Loucy (cell line): ENCODE measurements at regions not wholly inside any gene's neighbourhood (a gene's known extent, or its start where the extent isn't known, plus 50 kb on each side); places are given as distances from the start of the nearest gene placed in this dataset.

Source experiments
- H2AFZ ChIP-seq: fragments of 200-600 bp; sonication (generic); 2 replicates; pipeline ENCODE4 v1.6.0; 2016; ENCODE audit warnings: antibody characterized with exemption, mild to moderate bottlenecking, low read length, moderate library complexity
- H3F3A ChIP-seq: fragments of 200-600 bp; 2 replicates; pipeline ENCODE4 v1.6.0; 2016; ENCODE audit warnings: antibody characterized with exemption, low read depth, mild to moderate bottlenecking
- H3K27me3 ChIP-seq: fragments of 200-600 bp; sonication (generic); 2 replicates; pipeline ENCODE4 v1.6.1; 2014; ENCODE audit warnings: low read length, mild to moderate bottlenecking; ENCODE audit not compliant: insufficient read depth, poor library complexity, severe bottlenecking
- H3K36me3 ChIP-seq: fragments of 200-600 bp; sonication (generic); 2 replicates; pipeline ENCODE4 v1.6.1; 2016; ENCODE audit warnings: low read length; ENCODE audit not compliant: insufficient read depth
- H3K4me1 ChIP-seq: fragments of 200-600 bp; sonication (generic); 2 replicates; pipeline ENCODE4 v1.5.1; 2014; ENCODE audit warnings: low read length, mild to moderate bottlenecking; ENCODE audit not compliant: insufficient read depth, poor library complexity, severe bottlenecking
- H3K4me2 ChIP-seq: fragments of 200-600 bp; sonication (generic); 2 replicates; pipeline ENCODE4 v1.6.0; 2014; ENCODE audit warnings: antibody characterized with exemption, low read length, low read depth, mild to moderate bottlenecking; ENCODE audit not compliant: poor library complexity, severe bottlenecking
- H3K4me3 ChIP-seq: fragments of 200-600 bp; sonication (generic); 2 replicates; pipeline ENCODE4 v1.5.1; 2014; ENCODE audit warnings: low read length, mild to moderate bottlenecking, mixed read lengths; ENCODE audit not compliant: poor library complexity, severe bottlenecking
- H3K79me2 ChIP-seq: fragments of 200-600 bp; sonication (generic); 2 replicates; pipeline ENCODE4 v1.6.1; 2014; ENCODE audit warnings: low read length; ENCODE audit not compliant: insufficient read depth
- H3K9ac ChIP-seq: fragments of 200-600 bp; sonication (generic); 2 replicates; pipeline ENCODE4 v1.6.0; 2014; ENCODE audit warnings: mild to moderate bottlenecking, low read depth, low read length, moderate library complexity; ENCODE audit not compliant: poor library complexity, severe bottlenecking
- H3K9me2 ChIP-seq: fragments of 200-600 bp; sonication (generic); replicated peaks from 2 replicates; pipeline ENCODE4 v1.6.1; 2016; ENCODE audit warnings: low read depth, low read length, mixed read lengths
- H3K9me3 ChIP-seq: fragments of 200-600 bp; sonication (generic); 2 replicates; pipeline ENCODE4 v1.6.1; 2014; ENCODE audit warnings: mild to moderate bottlenecking, antibody characterized with exemption, low read length, low read depth; ENCODE audit not compliant: insufficient read depth
- H4K20me1 ChIP-seq: fragments of 200-600 bp; sonication (generic); 2 replicates; pipeline ENCODE4 v1.6.0; 2014; ENCODE audit warnings: antibody characterized with exemption, low read length, mild to moderate bottlenecking; ENCODE audit not compliant: insufficient read depth, poor library complexity, severe bottlenecking
- EZH2phosphoT487 ChIP-seq: fragments of 200-600 bp; IDR thresholded peaks from 2 replicates; pipeline ENCODE4 v1.6.1; 2018; ENCODE audit warnings: antibody characterized with exemption, mild to moderate bottlenecking, moderate library complexity, borderline replicate concordance
- TF ChIP-seq, protein P1 (sequence below): fragments of 200-600 bp; sonication (generic); conservative IDR thresholded peaks from 2 replicates; pipeline ENCODE4 v1.5.1; 2014; ENCODE audit warnings: mild to moderate bottlenecking, antibody characterized with exemption, low read length

DNA sequence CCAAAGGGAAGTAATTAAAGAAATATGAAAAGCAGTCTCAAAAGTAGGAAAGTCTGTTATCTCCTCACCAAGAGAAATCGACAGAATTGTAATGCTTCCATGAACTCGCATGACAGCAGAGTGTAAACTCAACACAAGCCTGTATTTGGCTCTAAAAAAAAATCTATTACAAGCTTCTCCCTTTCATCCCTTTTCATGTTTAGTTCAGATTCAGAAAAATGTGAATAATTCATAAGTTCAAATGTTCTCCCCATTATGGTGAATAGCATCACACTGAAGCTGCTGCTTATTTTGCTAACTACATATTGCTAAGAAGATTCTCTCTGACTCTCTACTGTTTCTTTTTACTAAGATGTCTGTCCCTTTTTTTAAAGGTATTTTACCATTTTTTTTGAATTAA lies 910.3 kb upstream of the MBL2 start:
- no peak overlapping the region for H3K9ac ChIP-seq
- H3K4me2 ChIP-seq, result no peak overlapping the region
- no peaks in the 10 kb centered on the region for H3K9me3 ChIP-seq
- H3K36me3 ChIP-seq, result no peaks in the 10 kb centered on the region
- H3K9me2 ChIP-seq, result no peaks in the 10 kb centered on the region
- no peaks in the 10 kb centered on the region for H3F3A ChIP-seq
- H3K27me3 ChIP-seq, result no peaks in the 10 kb centered on the region
- H3K4me3 ChIP-seq, result no peak overlapping the region
- TF ChIP-seq, protein P1, sequence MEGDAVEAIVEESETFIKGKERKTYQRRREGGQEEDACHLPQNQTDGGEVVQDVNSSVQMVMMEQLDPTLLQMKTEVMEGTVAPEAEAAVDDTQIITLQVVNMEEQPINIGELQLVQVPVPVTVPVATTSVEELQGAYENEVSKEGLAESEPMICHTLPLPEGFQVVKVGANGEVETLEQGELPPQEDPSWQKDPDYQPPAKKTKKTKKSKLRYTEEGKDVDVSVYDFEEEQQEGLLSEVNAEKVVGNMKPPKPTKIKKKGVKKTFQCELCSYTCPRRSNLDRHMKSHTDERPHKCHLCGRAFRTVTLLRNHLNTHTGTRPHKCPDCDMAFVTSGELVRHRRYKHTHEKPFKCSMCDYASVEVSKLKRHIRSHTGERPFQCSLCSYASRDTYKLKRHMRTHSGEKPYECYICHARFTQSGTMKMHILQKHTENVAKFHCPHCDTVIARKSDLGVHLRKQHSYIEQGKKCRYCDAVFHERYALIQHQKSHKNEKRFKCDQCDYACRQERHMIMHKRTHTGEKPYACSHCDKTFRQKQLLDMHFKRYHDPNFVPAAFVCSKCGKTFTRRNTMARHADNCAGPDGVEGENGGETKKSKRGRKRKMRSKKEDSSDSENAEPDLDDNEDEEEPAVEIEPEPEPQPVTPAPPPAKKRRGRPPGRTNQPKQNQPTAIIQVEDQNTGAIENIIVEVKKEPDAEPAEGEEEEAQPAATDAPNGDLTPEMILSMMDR, result no peak
- TF ChIP-seq EZH2phosphoT487, result no peak
- no peak overlapping the region for H2AFZ ChIP-seq
- H4K20me1 ChIP-seq, result no peaks in the 10 kb centered on the region
- no peaks in the 10 kb centered on the region for H3K4me1 ChIP-seq
- H3K79me2 ChIP-seq, result no peaks in the 10 kb centered on the region

DNA sequence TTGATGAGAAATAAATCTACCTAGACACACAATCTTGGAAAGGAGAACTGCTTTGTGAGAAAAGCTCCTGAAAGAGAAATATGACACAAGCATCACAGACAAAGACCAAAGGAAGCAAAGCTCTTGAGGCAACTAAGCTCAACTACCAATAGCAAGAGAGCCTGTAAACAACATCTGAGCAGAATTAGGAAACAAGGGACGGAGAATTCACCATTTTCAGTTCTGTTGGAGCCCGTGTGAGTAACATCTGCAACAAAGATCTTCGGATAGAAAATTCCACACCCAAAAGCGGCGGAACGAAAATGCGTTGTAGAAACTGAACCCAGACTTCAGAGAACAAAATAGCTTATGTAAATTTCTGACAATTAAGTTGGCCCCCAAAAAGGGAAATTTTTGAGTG lies 909.9 kb upstream of the MBL2 start:
- H3K4me3 ChIP-seq, result no peak overlapping the region
- H3K9me2 ChIP-seq, result no peaks in the 10 kb centered on the region
- no peak overlapping the region for H2AFZ ChIP-seq
- no peaks in the 10 kb centered on the region for H4K20me1 ChIP-seq
- no peaks in the 10 kb centered on the region for H3K9me3 ChIP-seq
- H3K36me3 ChIP-seq, result no peaks in the 10 kb centered on the region
- H3K79me2 ChIP-seq, result no peaks in the 10 kb centered on the region
- no peak overlapping the region for H3K9ac ChIP-seq
- no peaks in the 10 kb centered on the region for H3K4me1 ChIP-seq
- H3K27me3 ChIP-seq, result no peaks in the 10 kb centered on the region
- H3F3A ChIP-seq, result no peaks in the 10 kb centered on the region
- H3K4me2 ChIP-seq, result no peak overlapping the region
- TF ChIP-seq, protein P1, result no peak
- TF ChIP-seq EZH2phosphoT487, result no peak

DNA sequence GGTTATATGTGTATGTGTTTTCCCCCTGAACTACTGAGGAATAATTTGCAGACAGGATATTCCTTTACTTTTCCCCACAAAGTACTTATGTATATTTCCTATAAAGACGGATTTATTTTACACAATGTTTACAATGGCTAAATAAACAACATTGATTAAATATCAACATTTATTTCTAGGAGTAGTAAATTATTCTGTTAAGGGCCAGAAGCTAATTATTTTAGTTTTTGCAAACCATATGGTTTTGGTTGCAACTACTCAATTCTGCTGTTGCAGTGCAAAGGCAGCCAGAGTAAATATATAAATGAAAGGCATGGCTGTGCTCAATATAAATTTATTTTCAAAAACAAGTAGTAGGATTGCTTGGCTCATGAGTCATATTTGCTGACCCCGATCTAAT lies 907.1 kb upstream of the MBL2 start:
- H3K4me1 ChIP-seq, result no peaks in the 10 kb centered on the region
- H3K9ac ChIP-seq, result no peak overlapping the region
- no peaks in the 10 kb centered on the region for H3K9me3 ChIP-seq
- no peaks in the 10 kb centered on the region for H3K79me2 ChIP-seq
- no peak overlapping the region for H3K4me2 ChIP-seq
- H3K4me3 ChIP-seq, result no peak overlapping the region
- no peaks in the 10 kb centered on the region for H3K27me3 ChIP-seq
- no peaks in the 10 kb centered on the region for H4K20me1 ChIP-seq
- TF ChIP-seq EZH2phosphoT487, result no peak
- TF ChIP-seq, protein P1, result no peak
- H3K36me3 ChIP-seq, result no peaks in the 10 kb centered on the region
- H2AFZ ChIP-seq, result no peak overlapping the region
- H3F3A ChIP-seq, result no peaks in the 10 kb centered on the region
- H3K9me2 ChIP-seq, result no peaks in the 10 kb centered on the region
